NB4 (cell line): ENCODE measurements at regions not wholly inside any gene's neighbourhood (a gene's known extent, or its start where the extent isn't known, plus 50 kb on each side); places are given as distances from the start of the nearest gene placed in this dataset.

Source experiments
- DNase-seq: peaks from one replicate; pipeline ENCODE4 v3.0.0; 2010; ENCODE audit warnings: low read depth
- H3K4me3 ChIP-seq: one replicate; pipeline ENCODE4 v1.5.1; 2011; ENCODE audit warnings: mild to moderate bottlenecking, low read depth, low read length, moderate library complexity
- MAX ChIP-seq: IDR thresholded peaks from 2 replicates; pipeline ENCODE4 v1.6.1; 2011; ENCODE audit warnings: low read depth, low read length
- MYC ChIP-seq: IDR thresholded peaks from 2 replicates; pipeline ENCODE4 v1.6.1; 2011; ENCODE audit warnings: low read depth, low read length
- POLR2A ChIP-seq: IDR thresholded peaks from 2 replicates; pipeline ENCODE4 v1.6.1; 2011; ENCODE audit warnings: mild to moderate bottlenecking; ENCODE audit not compliant: insufficient read length; ENCODE audit errors: extremely low read depth
- TF ChIP-seq, protein P1 (sequence below): IDR thresholded peaks from one replicate; pipeline ENCODE4 v1.5.1; 2012; ENCODE audit warnings: low read depth, low read length

DNA sequence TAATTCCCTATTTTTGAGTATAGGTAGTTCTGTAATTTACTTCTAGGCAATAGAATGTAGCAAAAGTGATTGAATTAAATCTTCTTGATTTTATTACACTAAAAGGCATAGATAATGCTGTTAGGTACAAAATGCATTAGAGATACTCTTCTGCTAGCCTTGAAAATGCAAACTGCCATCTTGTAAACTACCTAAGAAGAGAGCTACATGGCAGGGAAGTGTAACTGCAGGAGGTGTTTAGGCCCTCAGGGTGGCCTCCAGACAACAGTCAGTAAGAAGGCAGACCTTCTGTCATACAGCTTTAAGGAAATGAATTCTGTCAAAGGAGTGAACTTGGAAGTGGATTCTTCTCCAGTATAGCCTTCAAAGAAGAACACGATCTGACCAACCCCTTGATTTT lies 1396.8 kb upstream of the SLC39A10 start:
- TF ChIP-seq MYC (no peak), MAX (no peak)
- no peak overlapping the region for H3K4me3 ChIP-seq

DNA sequence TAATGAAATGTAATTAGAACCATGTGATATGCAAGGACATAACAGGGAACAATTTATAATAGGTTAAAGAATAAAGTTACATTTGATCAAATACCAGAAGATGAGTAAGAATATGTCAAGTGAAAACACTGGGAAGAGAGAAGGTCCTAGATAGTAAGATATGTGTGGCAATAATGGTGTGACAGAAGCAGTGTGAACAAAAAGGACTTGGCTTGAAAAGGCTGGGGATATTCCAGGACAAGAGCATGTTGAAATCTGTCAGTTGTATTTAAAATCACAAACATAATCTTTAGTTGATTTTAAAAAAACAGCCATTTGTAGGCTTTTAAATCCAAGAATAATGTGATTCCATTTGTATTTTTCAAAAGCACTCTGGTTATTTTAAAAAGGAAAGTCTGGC lies 1399.9 kb upstream of the SLC39A10 start:
- H3K4me3 ChIP-seq: no peak overlapping the region
- DNase-seq: no peak
- TF ChIP-seq POLR2A (no peak), MAX (no peak), MYC (no peak)
- TF ChIP-seq, protein P1, sequence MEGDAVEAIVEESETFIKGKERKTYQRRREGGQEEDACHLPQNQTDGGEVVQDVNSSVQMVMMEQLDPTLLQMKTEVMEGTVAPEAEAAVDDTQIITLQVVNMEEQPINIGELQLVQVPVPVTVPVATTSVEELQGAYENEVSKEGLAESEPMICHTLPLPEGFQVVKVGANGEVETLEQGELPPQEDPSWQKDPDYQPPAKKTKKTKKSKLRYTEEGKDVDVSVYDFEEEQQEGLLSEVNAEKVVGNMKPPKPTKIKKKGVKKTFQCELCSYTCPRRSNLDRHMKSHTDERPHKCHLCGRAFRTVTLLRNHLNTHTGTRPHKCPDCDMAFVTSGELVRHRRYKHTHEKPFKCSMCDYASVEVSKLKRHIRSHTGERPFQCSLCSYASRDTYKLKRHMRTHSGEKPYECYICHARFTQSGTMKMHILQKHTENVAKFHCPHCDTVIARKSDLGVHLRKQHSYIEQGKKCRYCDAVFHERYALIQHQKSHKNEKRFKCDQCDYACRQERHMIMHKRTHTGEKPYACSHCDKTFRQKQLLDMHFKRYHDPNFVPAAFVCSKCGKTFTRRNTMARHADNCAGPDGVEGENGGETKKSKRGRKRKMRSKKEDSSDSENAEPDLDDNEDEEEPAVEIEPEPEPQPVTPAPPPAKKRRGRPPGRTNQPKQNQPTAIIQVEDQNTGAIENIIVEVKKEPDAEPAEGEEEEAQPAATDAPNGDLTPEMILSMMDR: no peak

More for the DNA sequence above, 1396.8 kb upstream of the SLC39A10 start:
- no peak for DNase-seq

- no peak for DNase-seq
- no peak overlapping the region for H3K4me3 ChIP-seq
- no peak for TF ChIP-seq POLR2A
- no peak for TF ChIP-seq MYC
- TF ChIP-seq, protein P1: no peak
- TF ChIP-seq MAX: no peak
Observed at GRCh38 chr2:194253528-194254259, 1403.3 kb upstream of the SLC39A10 start.

DNA sequence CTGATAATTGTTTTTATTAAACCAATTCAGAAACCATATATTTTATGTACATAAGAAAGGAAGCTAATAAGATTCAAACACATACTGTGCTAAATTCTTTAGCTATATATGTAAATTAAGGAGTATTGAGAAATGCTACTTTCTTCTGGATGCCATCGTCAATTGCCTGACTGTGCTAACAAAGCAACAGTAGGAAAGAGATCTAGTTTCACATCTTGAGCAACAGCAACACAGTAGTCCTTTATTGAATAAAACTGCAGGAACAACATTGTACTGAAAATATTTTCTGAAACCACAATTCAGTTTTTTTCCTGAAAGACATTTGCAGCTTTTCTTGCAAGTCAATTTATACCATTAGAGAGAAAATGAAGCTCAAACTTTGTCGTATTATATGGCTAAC lies 1404.9 kb upstream of the SLC39A10 start:
- DNase-seq: no peak
- TF ChIP-seq POLR2A (no peak), MYC (no peak), MAX (no peak)
- H3K4me3 ChIP-seq: no peak overlapping the region

GRCh38 chr2:194232600-194232999 lies 1424.4 kb upstream of the SLC39A10 start:
- TF ChIP-seq, protein P1: no peak
- TF ChIP-seq POLR2A: no peak
- TF ChIP-seq MYC: no peak
- no peak for TF ChIP-seq MAX
- no peak overlapping the region for H3K4me3 ChIP-seq
- no peak for DNase-seq

- TF ChIP-seq, protein P1: no peak
- no peak for TF ChIP-seq POLR2A
- no peak overlapping the region for H3K4me3 ChIP-seq
- DNase-seq: no peak
Observed at GRCh38 chr2:194223218-194223617, 1433.8 kb upstream of the SLC39A10 start.

DNA sequence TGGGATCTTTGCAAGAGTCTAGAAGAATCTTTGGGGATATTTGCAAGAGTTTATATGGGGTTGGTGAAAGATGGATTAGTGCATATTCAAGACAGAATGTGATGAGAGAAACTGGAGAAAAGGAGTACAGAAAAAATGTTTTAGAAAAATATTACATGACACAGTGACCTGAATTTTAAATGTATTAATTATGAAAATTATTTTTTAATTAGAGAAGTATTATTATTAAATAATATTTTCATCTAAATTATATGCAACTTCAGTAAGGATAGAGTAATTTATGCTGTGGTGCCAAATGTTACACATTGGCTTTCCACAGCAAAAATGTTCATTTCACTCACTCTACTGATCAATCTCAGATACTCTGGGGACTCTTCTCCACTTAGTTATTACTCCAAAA lies 1442.8 kb upstream of the SLC39A10 start:
- no peak for DNase-seq
- H3K4me3 ChIP-seq: no peak overlapping the region
- TF ChIP-seq POLR2A: no peak
- no peak for TF ChIP-seq MAX
- TF ChIP-seq, protein P1: no peak
- TF ChIP-seq MYC: no peak
